ENCODE measurements at regions not wholly inside any gene's neighbourhood (a gene's known extent, or its start where the extent isn't known, plus 50 kb on each side); places are given as distances from the start of the nearest gene placed in this dataset.
"Not testable (repeated sequence)": the region's sequence is repeated elsewhere in the genome, so short reads cannot be mapped to it uniquely, and the experiment has no call there.

DNA sequence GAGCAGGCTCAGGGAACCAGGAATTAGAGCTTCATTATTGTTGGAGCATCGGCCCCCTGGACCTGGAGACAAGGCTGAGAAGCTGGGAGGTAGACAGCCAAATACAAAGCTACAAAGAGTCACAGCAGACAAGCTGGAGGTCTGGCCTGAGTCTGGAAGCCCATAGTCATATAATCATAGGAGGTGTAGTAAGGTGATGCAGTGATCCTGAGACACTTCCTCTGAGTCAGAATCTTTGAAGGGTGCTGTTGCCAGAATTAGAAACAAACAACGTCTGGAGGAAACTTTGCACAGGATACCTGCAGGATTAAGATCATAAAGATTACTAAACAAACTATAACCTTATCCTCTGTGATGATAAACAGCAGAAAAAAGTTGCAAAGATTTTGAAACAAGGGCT lies 213.8 kb downstream of the DSC3 start:
- no peak for DNase-seq

DNA sequence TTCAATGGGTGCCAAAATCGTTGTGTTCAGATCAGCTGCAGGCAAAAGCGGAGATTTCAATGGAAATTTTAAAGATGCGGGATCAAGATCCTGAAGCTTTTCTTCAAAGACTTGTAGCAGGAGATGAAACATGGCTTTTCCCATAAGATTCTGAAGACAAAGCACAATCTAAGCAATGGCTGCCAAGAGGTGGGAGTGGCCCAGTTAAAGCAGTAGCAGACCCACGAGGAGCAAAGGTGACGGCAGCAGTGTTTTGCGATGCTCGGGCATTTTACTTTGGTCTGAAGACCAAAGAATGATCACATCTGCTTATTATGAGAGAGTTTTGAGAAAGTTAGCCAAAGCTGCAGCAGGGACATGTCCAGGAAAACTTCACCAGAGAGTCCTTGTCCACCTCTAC lies 222.9 kb downstream of the DSC3 start:
- DNase-seq, result no peak

DNA sequence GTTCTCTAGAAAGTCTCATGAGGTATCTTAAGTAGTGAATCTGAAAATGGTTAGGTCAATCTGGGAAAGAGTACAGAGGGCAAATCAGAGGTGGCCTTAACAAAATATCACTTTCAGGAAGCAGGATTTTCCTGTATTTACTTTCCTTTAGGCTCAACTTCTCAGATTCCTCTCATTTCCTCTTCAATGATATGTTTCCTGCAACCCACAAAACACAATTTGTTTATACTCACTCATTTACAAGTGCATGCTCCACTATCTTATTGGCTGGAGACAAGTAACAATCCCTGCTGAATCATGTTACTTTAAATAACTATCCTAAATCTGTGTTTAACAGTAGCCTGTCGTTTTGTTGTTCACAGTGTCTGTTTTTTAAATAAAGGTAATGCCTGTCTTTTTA lies 228.1 kb downstream of the DSC3 start:
- no peak for DNase-seq

DNA sequence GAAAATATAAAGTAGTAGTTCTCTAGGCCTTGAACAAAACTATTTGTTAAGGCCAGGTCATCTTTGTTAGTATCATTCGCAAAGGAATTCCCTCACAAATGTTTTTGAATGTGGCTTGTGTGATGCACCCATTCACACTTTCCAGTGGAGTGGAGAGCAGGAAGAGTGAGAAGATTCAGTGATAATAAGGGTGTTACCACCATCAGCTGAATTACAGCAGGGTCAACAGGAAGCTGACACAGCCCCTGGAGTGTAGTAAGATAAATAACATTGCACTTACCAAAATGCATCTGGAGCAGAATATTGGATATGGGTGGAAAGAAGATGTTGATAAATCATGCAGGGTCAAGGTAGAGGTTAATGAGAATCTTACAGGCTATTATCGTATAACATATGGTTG lies 231.0 kb downstream of the DSC3 start:
- DNase-seq, result no peak

DNA sequence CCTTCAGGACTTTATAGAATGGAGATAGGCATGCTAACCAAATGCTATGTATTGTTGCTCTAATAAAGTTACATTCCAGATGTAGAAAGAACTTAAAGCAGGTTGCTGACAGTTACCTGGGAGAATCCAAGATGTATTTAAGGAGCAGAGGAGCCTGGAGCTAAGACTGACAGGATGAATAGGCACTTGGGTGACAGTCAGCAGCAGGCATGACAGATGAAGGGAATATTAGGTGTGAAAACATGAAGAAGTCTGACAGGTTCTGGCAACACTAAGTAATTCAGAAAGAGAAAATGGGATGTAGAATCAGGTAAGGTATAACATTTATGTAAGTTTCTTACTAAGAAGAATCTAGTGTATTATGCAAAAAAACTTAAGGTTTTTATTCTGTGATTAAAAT lies 232.0 kb downstream of the DSC3 start:
- DNase-seq, result peak in 6 of 56 donors; percentile 1 to 24 (median 3)

DNA sequence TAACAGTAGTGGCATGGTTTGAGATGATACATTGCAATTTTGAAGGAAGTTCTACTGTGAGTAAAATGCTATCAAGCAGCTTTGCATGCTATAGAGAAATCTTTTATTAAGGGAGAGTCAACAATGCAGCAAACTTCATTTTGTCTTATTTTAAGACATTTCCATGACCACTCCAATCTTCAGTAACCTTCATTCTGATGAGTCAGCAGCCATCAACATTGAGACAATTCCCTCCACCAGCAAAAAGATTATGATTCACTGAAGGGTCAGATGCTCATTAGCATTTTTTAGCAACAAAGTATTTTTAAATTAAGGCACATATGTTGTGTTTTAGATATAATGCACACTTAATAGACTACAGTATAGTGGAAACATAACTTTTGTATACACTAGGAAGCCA lies 235.7 kb downstream of the DSC3 start:
- no peak for DNase-seq

DNA sequence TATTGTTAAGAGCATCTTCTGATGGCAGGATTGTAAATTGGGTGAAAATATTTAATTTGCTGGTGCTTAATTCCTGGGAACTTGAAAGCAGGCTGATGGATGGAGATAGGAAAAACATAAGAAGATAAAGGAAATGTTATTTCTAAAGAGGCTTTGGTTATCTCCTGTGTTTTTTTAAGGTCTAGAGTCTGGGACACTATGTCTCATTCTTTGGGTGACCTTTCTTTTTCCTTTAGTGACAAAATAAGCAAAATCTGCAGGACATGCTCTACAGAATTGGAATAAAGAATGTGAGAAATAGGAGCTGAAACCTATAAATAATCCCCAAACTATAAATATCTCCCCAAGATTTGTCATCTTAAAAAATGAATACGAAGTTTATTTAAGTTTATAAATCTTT lies 241.7 kb downstream of the DSC3 start:
- no peak for DNase-seq

DNA sequence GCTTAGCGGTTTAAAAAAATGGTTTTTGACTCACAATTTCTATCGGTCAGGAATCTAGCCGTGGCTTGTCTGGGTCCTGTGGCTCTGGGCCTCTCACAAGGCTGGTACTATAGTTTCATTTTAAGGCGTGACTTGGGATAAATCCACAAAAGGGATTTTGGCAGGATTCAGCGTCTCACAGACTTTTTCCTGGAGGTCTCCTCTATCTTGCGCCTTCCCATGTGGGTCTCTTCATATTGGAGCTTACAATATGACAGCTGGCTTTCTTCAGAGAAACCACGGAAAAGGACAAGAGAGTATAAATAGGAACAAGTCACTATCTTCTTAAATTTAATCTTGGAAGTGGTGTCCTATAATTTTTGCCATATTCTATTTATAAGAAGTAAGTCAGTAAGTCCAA lies 250.5 kb downstream of the DSC3 start:
- no peak for DNase-seq

DNA sequence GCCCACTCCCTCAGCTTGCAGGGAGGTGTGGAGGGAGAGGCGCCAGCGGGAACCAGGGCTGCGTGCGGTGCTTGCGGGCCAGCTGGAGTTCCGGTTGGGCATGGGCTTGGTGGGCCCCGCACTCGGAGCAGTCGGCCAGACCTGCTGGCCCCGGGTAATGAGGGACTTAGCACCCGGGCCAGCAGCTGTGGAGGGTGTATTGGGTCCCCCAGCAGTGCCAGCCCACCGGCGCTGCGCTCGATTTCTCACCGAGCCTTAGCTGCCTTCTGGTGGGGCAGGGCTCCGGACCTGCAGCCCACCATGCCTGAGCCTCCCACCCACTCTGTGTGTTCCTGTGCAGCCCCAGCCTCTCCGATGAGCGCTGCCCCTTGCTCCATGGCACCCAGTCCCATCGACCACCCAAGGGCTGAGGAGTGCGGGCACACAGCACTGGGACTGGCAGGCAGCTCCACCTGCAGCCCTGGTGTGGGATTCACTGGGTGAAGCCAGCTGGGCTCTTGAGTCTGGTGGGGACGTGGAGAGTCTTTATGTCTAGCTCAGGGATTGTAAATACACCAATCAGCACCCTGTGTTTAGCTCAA lies 254.0 kb downstream of the DSC3 start:
- not testable (repeated sequence) for DNase-seq

DNA sequence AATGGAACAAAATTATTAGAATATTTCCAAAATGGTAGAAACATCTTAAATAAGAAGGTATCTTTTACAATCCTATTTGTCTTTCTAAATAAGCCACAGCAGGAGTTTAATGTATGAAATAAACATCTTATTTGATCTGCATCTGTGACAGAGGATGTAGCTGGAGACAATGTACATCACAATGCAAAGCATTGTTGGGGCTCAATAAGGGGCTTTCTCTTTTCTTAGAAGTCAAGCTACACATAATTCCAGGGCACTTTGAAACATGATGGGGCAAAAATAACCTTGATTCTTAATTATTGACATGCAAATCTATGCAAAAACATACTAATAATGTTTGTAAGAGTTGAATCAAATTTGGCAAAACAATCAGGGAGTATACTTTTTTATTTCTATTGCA lies 255.1 kb downstream of the DSC3 start:
- DNase-seq, result no peak

DNA sequence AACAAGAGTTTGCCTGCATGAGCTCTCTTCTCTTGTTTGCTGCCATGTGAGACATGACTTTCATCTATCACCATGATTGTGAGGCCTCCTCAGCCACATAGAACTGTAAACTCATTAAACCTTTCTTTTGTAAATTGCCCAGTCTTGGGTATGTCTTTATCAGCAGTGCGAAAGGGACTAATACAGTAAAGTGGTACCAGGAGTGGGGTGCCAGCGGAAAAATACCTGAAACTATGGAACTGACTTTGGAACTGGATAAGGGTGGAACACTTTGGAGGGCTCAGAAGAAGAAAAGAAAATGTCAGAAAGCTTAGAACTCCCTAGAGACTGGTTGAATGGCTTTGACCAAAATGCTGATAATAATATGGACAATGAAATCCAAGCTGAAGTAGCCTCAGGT lies 260.9 kb downstream of the DSC3 start:
- no peak for DNase-seq

DNA sequence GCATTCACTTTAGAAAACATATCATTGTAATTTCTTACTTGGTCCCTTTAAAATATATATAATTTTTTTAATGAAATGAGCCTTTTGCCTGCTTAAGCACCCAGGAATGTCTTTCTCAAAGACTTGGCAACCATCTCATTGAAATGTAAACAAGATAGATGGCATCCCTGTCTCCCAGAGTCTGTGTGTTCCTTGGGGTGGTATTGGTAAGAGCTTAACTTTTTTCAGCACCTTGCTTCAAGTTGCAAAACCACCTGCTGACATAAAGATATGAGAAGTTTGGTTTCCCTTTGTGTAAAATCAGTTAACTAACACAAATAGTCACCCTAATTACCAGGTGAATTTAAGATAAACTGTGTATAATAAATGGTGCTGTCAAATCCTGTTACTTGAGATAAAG lies 266.9 kb downstream of the DSC3 start:
- no peak for DNase-seq

DNA sequence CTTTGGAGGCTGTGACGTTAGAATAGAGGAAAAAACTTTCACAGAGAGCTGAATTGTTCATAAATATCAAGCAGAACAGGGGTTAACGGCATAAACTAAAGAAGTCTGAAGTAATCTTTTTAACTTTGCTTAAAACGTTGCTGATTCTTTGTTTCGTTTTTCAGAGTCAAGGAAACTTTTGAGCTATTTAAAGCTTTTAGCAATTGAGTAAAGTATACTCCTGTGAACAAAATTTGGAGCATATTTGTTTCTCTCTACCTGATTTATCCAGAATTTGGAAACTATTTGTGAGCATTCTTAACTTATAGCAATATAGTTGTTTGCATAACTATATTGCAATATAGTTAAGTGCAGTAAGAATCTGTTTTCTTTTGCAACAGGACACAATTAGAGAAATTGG lies 270.4 kb downstream of the DSC3 start:
- not testable (repeated sequence) for DNase-seq

DNA sequence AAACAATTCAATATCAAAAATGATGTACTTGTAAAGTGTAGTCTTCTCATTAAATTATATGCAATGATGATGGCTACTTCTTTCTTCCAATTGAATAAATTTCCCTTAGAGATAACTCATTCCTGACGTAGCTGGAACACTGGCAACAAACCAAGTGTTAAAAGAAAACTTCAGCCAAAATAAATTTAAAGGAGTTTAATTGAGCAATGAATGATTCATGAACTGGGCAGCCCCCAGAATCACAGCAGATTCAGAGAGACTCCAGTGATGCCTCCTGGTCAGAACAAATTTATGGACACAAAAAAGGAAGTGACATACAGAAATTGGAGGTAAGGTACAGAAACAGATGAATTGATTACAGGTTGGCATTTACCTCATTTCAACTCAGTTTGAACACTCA lies 276.5 kb downstream of the DSC3 start:
- no peak for DNase-seq

DNA sequence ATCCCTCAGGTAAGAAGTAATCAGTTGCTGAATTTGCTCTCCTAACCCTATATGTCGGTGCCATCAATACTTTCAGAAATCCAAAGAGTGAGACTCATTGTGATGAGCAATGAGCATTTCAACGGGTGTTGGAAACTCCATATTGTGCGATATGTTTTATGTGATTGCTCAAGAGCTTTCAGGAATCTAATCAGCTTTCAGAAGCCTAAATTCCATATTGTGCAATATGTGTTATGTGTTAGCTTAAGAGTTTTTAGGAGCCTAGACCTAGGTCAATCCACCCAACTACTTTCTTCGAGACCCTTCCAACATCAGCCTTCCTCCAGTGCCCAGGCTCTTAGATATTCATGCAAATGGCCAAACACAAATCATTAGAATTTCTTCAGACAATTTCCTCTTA lies 277.3 kb downstream of the DSC3 start:
- DNase-seq, result no peak

DNA sequence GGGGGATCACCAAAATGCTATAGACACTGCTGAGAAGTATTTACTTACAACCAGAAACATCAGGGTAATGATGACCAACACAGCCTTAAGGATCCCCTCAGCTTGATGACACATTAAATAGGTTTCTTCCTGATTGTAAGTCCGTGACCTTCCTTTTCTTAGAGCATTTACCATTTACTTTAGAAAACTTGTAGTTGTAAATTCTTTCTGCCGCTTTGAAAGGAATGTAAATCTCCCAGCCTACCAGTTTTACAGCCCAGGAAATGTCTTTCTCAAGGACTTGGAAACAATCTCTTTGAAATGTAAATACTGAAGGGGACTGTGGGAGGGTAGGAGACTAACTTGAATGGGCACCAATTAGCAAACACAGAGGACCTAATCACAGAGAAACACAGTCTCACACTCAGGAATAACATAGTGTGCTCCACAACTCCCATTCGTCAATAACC lies 278.6 kb downstream of the DSC3 start:
- no peak for DNase-seq

DNA sequence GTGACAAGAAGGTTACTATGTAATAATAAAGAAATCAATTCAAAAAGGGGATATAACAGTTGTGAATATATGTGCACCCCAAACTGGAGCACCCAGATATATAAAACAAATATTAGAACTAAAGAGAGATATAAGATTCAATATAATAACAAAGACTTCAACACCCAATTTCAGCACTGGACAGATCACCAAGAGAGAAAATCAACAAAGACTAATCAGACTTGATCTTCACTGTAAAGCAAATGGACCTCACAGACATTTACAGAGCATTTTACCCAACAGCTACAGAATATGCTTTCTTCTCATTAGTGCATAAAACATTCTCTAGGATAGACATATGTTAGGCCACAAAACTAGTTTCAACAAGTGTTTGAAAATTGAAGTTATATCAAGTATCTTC lies 287.7 kb downstream of the DSC3 start:
- DNase-seq, result no peak

DNA sequence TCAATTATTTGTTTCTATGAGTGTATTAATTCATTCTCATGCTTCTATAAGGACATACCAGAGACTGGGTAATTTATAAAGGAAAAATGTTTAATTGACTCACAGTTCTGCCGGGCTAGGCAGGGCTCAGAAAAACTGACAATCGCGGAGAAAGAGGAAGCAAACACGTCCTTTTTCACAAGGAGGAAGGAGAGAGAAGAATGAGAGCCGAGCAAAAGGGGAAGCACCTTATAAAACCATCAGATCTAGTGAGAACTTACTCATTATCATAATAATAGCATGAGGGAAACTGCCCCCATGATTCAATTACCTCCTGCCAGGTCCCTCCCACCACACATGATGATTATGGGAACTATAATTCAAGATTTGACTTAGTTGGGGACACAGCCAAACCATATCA lies 294.0 kb downstream of the DSC3 start:
- DNase-seq, result no peak

DNA sequence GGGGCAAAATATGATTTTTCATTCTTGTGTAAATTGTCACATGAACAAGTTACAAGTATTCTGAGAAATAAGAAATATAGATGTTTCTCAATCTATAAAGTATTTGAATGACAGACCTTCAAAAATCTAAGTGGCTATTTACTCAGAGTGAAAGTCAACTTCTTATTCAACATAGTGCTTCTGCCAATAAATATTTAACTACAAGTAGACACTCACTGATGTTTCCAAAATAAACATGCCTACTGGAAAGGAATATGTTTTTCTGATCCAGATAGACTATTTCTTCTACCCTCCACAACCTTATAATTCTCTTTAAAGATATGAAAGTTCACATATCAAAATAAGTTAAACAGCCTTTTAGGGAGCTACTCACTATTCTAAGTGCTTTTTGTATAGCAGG lies 296.3 kb downstream of the DSC3 start:
- no peak for DNase-seq

DNA sequence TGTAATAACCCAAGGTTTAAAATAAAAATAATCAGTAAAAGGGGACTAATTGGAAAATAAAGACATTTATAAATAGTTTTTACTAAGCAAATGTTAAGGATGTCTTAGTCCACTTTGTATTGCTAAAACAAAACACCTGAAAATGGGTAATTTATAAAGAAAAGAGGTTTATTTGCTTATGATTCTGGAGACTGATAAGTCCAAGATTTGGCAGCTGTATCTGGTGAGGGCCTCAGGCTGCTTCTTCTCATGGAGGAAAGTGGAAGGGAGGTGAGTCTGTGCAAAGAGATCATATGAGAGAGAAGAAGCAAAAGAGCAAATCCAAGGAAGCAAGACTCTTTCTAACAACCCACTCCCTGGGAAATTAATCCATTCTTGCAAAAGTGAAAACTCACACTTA lies 299.5 kb downstream of the DSC3 start:
- no peak for DNase-seq

DNA sequence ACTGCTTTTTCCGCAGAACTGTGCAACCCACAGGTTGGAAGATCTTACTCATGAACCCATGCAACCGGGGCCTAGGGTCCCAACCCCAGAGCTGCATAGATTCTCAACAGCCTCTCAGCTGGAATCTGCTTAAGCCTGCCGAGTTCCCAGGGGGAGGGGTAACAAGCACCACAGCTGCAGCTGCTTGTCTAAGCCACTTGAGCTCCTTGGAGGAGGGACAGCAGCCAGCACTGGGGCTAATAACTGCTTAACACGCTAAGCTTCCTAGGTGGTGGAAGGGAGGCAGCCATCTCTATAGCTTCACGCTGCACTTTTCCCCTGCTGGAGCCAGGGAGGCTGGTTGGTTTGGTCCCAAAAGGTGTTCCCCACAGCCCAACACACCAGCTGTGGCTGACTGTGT lies 311.6 kb downstream of the DSC3 start:
- DNase-seq, result no peak

DNA sequence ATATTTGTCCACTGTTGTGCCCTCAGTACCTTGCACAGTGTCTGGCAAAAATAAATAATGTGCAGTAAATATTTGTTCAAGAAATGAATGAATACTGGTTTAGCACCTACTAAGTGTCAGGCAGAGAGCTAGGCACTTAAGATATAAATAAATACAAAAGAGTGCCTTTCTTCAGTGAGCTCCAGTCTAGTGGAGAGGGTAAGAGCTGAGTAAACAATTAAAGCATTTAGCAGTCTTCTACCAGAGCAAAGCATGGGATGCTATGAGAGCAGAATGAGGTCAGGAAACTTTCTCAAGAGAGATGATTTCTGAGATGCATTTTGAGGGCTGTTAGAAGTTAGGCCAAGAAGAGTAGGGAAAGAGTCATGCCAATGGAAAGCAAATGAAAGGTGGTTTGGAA lies 314.7 kb downstream of the DSC3 start:
- DNase-seq, result no peak

DNA sequence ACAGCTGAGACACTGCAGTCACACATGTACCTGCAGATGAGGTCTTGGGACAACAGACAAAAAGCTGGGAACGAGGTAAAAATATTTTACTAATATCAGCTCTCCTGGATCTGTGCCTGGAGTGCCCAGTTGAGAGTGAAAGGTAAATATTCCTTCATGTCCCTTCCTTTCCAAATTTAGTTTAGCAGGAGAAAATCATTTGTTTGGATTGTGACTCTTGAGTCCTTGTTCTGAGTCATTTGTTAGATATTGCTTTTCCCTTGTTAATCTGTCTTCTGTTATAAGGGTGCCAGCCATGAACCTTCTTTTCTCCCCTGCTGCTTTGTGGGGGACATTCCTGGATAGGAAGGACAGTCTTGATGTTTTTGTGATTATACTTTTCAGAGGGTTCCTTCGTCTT lies 329.2 kb downstream of the DSC3 start:
- DNase-seq, result no peak

DNA sequence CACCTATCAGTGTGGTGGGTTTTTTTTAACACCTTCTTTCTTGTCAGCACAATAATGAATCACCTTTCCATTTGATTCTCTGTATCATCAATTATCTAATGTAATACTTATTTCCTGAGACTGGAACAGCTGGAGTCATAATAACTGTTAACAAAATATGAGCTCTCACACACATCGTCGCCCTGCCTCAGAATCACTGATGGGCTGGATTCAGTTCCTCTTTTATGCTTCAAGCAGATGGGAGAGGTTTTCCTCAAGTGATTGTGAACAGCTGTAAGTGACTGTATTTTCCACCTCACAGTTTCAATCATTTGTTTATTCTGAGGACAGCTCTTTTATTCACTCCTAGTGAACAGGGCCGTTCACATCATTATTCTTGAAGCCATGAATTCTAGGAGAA lies 330.2 kb downstream of the DSC3 start:
- no peak for DNase-seq

All from nucleus accumbens (tissue), 56 donors.